H1 (cell line): ENCODE measurements at regions not wholly inside any gene's neighbourhood (a gene's known extent, or its start where the extent isn't known, plus 50 kb on each side); places are given as distances from the start of the nearest gene placed in this dataset.

Experiments used
- ASH2L ChIP-seq: fragments of 200-600, 300-600 bp; sonication (generic); IDR thresholded peaks from one replicate; pipeline ENCODE4 v1.7.1; 2017; ENCODE audit warnings: low read length
- HDAC2 ChIP-seq, 2 experiments: fragments of 300-600 bp in 1 of 2; sonication (generic) in 1 of 2; IDR thresholded peaks; 2 replicates each; pipeline ENCODE4 v1.6.1; 2011 to 2012; ENCODE audit warnings: low read depth in 2 of 2, low read length in 2 of 2, mild to moderate bottlenecking in 2 of 2, moderate library complexity in 2 of 2, borderline replicate concordance in 1 of 2, inconsistent platforms in 1 of 2
- HDAC6 ChIP-seq: IDR thresholded peaks from one replicate; pipeline ENCODE4 v1.7.1; 2012; ENCODE audit warnings: low read depth, mild to moderate bottlenecking, inconsistent platforms, low read length, moderate library complexity
- RAD21 ChIP-seq, 2 experiments: IDR thresholded peaks in 1 of 2; conservative IDR thresholded peaks in 1 of 2; 2 replicates each; pipeline ENCODE4 v1.6.1; 2011; ENCODE audit warnings: low read depth in 2 of 2, low read length in 2 of 2, improper control_type of control experiment in 1 of 2, inconsistent platforms in 1 of 2, mild to moderate bottlenecking in 1 of 2, moderate library complexity in 1 of 2
- RFX5 ChIP-seq: IDR thresholded peaks from 2 replicates; pipeline ENCODE4 v1.6.1; 2011; ENCODE audit warnings: low read depth, low read length, improper control_type of control experiment, borderline replicate concordance
- TBP ChIP-seq: IDR thresholded peaks from 2 replicates; pipeline ENCODE4 v1.6.1; 2011; ENCODE audit warnings: low read depth, low read length, improper control_type of control experiment
- YY1 ChIP-seq: IDR thresholded peaks from 2 replicates; pipeline ENCODE4 v1.6.1; 2011; ENCODE audit warnings: low read depth, mild to moderate bottlenecking, low read length

DNA sequence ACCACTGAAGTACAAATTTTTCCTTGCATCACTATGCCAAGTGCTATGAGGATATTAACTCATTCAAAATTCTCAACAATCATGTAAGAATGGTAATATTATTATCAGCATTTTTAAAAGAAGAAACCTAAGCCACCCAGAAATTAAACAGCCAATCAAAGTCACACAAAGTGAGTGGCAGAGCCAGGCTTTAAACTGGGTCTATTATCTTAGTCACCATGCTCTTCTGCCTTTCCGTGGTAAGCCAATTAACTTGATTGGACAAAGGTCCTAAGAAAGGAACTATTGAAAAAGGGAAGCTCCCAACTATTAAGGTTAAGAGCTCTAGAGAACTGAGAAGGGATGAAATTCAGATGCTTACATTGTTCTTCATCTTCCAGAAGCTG, 111.5 kb downstream of the ASB9 start (continued):
- TF ChIP-seq HDAC2 (IDR thresholded peaks at IDR 0.05; ENCODE audit: borderline replicate concordance in 1 of 2, low read depth in 2 of 2, low read length in 2 of 2) (no peak), YY1 (no peak), RAD21 (IDR thresholded peaks at IDR 0.05 in 1 of 2, conservative IDR thresholded peaks at IDR 0.05 in 1 of 2; ENCODE audit: low read depth in 2 of 2, low read length in 2 of 2) (no peak), TBP (no peak), ASH2L (no peak), HDAC6 (no peak), RFX5 (no peak)
